Cerebellar nuclear complex (tissue), 1 donor: ENCODE measurements at regions not wholly inside any gene's neighbourhood (a gene's known extent, or its start where the extent isn't known, plus 50 kb on each side); places are given as distances from the start of the nearest gene placed in this dataset.
"Not testable (repeated sequence)": the region's sequence is repeated elsewhere in the genome, so short reads cannot be mapped to it uniquely, and the experiment has no call there.

ENCODE experiments used
- DNase-seq, 2 experiments: peaks; one replicate each; lab custom pipeline; 2025; lab: John Stamatoyannopoulos, UW

GRCh38 chr7:130845581-130846085 is 111.6 kb upstream of the KLF14 start:
- no peak for DNase-seq

DNA sequence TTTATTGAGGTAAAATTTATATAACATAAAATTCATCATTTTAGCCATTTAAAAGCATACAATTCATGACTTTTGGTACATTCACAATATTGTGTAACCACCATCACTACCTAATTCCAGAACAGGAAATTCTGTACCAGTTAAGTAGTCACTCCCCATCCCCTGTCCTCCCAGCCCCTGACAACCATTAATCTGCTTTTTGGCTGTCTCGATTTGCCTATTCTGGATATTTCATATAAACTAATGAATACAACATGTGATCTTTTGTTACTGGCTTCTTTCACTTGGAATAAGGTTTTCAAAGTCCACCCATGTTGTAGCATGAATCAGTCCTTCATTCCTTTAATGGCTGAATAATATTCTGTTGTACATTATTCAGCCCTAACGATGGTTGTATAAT is 115.6 kb upstream of the KLF14 start:
- DNase-seq, result no peak

- DNase-seq, result no peak
Measured at GRCh38 chr7:130850956-130851355, 116.9 kb upstream of the KLF14 start.

DNA sequence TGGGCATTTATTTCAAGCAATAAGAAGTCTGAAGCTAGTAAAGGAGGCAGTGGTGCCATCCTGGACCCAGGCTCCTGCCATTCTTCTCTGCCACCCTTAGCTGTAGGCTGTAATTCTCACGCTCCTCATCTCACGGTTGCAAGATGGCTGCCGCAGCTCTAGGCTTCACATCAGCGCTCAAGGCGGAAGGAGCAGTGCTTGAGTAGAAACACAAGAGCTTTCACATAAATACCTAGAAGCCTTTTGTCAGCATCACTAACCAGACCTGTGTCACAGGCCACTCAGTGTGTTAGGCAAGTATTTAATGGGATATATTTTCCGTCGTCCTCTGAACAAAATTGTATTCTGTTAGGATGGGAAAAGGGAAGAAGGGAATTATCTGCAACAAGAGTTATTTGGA is 118.9 kb upstream of the KLF14 start:
- no peak for DNase-seq

- no peak for DNase-seq
Measured at GRCh38 chr7:130853503-130854279, 119.7 kb upstream of the KLF14 start.

DNA sequence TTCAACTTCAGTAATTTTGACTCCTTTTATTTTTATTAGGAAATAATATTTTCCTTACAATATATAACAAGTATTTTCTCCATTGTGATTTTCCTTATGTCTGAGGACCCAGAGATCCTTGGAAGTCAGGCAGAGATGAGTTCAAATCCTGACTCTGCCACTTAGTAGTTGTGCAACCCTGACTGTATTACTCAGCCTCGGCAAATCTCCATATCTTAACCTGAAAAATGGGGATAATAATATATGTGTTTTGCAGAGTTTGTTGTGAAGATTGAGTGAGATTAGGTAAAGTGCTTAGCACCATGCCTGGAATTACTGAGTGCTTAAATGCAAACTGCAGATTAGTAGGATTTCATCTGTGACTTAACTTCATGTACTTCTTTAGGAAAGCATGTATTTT is 120.5 kb upstream of the KLF14 start:
- DNase-seq, result no peak

DNA sequence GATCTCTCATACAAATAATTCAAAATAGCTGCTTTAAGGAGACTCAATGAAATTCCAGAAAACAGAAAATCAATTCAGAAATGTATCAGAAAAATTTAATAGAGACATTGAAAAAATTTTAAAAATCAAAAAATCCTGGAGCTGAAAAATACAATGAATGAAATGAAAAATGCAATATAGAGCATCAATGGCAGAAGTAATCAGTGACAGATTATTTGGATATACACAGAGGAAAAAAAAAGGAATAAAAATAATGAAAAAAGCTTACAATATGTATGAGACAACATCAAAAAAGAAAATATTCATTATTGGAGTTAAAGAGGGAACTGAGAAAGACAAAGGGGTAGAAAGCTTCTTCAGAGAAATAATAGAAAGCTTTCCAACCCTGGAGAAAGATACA is 122.9 kb upstream of the KLF14 start:
- no peak for DNase-seq

DNA sequence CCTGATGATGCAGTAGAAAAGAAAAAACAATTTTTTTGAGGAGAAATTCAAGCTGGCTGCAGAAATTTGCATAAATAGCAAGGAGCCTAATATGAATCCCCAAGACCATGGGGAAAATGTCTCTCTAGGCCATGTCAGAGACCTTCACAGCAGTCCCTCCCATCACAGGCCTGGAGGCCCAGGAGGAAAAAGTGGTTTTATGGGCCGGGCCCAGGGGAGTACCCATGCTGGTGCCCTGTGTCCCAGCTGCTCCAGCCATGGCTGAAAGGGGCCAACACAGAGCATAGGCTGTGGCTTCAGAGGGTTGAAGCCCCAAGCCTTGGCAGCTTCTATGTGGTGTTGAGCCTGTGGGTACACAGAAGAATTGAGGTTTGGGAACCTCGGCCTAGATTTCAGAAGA is 126.8 kb upstream of the KLF14 start:
- DNase-seq, result not testable (repeated sequence)

DNA sequence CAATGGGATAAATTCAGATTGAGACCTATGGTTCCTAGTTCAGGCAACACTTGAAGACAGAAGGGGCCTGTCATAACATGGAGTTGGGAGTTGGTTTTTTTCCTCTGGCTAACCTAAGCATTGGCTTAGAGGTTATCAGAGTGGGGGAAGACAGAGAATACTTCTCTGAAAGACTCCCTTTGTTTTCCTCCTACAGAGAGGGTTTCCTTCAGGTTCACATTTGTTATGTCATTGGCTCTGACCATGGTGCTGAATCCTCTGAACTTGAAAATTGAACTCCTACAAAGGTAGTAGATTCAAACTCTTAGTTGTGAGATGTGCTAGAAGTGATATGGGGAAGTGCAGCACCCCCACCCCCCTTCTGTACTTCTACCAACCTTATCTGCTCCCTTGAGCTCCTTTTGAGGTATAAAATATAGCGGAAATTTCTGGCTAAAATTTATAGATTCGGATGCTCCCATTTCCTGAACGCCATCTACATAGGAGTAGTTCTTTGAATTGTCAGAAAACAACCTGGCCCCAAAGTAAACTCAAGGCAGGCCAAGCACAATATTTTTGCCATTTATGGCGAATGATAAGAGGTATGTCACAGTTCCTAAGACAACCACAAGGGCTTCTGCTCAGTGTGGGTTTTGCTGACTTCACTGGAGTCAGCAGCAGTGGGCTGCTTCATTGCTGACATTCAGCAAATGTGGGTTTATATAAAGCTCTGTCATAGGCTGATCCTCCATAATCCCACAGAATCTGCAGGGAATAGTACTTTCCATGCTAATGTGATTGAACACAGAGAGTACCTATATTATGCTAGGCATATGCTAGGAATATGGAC is 131.6 kb upstream of the KLF14 start:
- no peak for DNase-seq

- DNase-seq, result no peak
Measured at GRCh38 chr7:130867039-130867438, 133.0 kb upstream of the KLF14 start.

GRCh38 chr7:130867581-130868136 is 133.7 kb upstream of the KLF14 start:
- no peak for DNase-seq

DNA sequence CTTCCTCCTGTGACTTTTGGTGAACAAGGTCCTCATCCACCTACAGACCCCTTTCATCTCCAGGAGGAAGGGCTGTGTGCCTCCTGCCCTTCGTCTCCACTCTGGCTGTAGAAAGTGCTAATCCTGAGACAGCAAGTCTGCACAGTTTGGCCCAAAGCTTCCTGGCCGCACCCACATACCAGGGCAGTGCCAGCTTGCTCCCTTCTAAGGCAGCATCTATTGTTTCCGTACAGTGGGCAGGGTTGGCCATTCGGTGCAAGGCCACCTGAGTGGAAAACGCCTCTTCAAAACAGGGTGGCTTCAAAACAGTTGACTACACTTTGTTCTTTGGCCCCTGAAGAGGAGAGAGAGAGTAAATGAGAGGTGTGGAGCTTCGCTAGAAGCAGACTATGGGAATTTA is 134.1 kb upstream of the KLF14 start:
- DNase-seq, result no peak

GRCh38 chr7:130869918-130870317 is 135.9 kb upstream of the KLF14 start:
- DNase-seq, result no peak

- DNase-seq, result no peak
Measured at GRCh38 chr7:130872341-130872740, 138.3 kb upstream of the KLF14 start.

- no peak for DNase-seq
Measured at GRCh38 chr7:130872756-130873448, 138.9 kb upstream of the KLF14 start.

DNA sequence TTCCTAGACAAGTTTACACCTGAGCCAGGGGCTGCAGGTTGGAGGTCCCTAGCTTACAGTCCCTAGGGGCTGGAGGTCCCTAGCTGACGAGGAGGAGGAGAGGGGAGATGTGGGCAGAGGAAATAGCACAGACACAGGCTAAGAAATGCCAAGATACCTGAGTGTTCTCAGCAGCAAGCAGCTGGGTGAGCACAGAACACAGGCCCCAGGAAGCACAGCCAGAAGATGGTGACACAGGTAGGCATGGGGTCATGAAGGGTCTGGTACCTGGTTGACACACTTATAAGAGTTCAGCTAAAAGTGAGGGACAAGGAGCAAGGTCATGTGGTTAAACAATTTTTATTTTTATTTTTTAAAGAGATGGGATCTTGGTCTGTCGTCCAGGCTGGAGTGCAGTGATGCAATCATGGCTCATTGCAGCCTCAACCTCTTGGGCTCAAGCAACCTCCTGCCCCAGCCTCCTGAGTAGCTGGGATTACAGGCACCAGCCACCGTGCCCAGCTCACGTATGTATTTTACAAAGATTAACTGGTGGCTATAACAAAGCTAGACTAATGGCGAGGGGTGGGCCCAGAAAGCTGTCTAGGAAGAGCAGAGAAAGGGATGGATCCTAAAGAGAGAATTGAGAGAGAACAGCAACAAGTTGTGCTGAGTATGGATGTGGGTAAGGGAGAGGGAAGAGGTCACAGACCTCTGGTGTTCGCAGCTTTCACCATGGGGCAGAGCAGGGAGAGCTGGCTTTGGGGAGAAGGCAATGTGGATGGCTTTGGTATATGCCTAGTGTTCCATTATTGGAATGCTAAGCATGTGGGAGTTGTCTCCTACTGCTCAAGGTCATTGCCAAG is 140.3 kb upstream of the KLF14 start:
- no peak for DNase-seq

DNA sequence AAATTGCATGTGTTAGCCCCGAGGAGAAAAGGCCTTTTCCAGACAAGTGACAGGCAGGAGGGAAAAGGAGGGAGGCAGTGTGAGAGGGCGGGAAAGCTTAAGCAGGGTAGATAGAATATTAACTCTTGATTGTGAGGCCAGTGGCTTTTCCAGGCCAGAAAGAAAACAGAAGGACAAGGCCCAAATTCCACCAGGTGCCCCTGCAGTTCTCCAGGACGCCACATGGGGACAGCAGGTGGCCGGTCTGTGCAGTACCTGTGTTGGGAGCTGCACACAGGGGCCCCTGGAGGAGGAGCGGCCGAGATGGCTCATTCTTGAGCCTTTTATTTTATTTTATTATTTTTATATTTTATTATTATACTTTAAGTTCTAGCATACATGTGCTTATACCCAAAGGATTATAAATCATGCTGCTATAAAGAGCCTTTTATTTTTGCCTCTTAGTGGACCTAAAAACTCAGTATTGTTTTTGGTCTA is 141.3 kb upstream of the KLF14 start:
- DNase-seq, result no peak

DNA sequence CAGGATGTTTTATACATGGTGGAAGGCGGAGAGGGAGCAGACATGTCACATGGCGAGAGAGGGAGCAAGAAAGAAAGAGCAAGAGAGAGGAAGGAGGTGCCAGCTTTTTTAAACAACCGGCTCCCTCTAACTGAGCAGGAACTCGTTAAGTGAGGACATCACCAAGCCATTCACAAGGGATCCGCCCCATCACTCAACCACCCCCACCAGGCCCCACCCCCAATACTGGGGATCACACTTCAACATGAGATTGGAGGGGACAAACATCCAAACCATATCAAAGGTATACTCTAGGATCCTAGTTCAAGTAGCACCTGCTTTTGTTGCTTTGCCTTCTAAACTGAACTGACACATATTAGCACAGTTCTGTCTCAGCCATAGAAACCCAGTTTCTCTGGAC is 141.9 kb upstream of the KLF14 start:
- no peak for DNase-seq

DNA sequence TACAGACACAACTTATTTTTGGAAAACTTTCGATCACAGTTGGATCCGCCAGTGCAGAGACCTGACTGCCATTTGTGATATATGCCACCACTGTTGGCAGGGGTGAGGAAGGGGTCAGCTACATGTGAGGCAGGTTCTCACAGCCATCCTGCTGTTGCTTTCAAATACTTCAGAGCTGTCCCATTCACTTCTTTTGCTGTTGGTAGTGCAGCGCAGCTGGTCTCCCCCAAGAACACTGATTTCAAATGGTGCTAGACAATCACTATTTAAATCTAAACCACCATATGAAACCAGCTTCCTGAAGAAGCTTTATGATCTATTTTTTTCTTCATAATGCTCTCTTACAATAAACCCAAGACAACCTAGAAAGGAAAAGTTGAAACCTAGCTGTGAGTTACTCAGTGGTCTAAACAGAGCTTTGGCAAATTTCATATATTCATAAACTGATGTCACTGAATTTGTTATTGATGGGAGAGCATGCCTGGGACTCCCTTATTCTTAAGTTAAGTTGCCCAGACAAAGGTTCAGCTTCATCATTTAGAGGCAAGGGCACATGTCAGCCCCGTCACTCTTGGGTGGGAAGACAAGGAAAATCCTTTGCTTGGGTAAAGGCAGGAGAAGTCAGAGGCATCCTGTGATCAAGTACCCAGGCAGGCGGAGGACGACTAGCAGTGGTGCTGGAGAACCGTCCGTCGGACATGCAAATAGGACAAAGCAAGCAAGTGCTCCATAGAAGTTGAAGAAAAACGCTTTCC is 143.4 kb upstream of the KLF14 start:
- DNase-seq, result no peak

DNA sequence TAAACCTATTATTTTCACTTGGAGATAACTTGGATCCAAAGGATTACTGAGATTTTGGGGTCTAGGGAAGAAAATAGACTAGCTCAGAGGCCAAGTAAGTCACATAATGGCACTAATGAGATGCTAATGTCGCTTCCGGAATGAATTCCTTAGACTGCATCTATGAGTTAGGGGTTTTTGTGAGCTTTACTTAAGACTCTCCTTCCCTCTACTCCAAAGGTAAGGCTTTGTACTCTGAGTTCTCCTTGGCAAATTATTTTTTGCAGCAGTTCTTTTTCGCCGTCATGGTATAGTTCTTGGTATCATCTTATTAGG is 143.9 kb upstream of the KLF14 start:
- DNase-seq, result no peak

GRCh38 chr7:130878785-130879184 is 144.8 kb upstream of the KLF14 start:
- DNase-seq, result no peak
